GM12878 (cell line): ENCODE measurements at regions not wholly inside any gene's neighbourhood (a gene's known extent, or its start where the extent isn't known, plus 50 kb on each side); places are given as distances from the start of the nearest gene placed in this dataset.

Experiments used
- ATAC-seq: fragments of 200-7000 bp; cut with Tn5 transposase; 3 replicates; pipeline ENCODE4 v1.9.1; 2020; ENCODE audit warnings: mild to moderate bottlenecking, moderate library complexity
- BruUV-seq: library from RNA; stranded (reverse); fragments of 400-500 nt; replicated peaks from 2 replicates; lab custom pipeline; 2021; lab: Mats Ljungman, UMichigan
- CTCF ChIA-PET: fragments of 300-600 bp; sonication (Branson Sonifier 250); formaldehyde crosslinking; extraction: SDS; loops from one replicate; lab custom pipeline; 2021; ENCODE audit warnings: inconsistent platforms; lab: Yijun Ruan, JAX
- POLR2A ChIA-PET: fragments of 350-600 bp; formaldehyde crosslinking; extraction: SDS; loops from one replicate; lab custom pipeline; 2021; ENCODE audit warnings: inconsistent platforms; lab: Charles Lee
- RAD21 ChIA-PET: fragments of 300-600 bp; sonication (Branson Sonifier 250); formaldehyde crosslinking; loops from one replicate; lab custom pipeline; 2023; ENCODE audit warnings: antibody characterized with exemption; ENCODE audit not compliant: unreplicated experiment; lab: Charles Lee
- SMC1A ChIA-PET: fragments of 300-600 bp; sonication (Branson Sonifier 250); formaldehyde crosslinking; loops from one replicate; lab custom pipeline; 2023; ENCODE audit not compliant: unreplicated experiment, uncharacterized antibody; lab: Charles Lee
- DNase-seq: peaks from one replicate; pipeline ENCODE4 v3.0.0-alpha.2; 2011; ENCODE audit warnings: low read depth, low spot score
- FAIRE-seq: peaks from 3 replicates; lab custom pipeline; 2011; peaks lifted over from hg19 to GRCh38; lab: Jason Lieb, UNC
- H2AFZ ChIP-seq: 2 replicates; pipeline ENCODE4 v1.6.0; 2011; ENCODE audit warnings: low read depth, low read length, control low read depth; ENCODE audit not compliant: control insufficient read depth
- H3K27ac ChIP-seq: 2 replicates; pipeline ENCODE4 v1.5.1; 2011; ENCODE audit warnings: control low read depth; ENCODE audit not compliant: control insufficient read depth, insufficient read depth
- H3K27me3 ChIP-seq, 2 experiments: replicated peaks in 1 of 2; 2 replicates each; pipeline versions ENCODE4 v1.6.0 to v1.6.1; 2011; ENCODE audit warnings: low read length in 1 of 2; ENCODE audit not compliant: control insufficient read depth in 2 of 2, insufficient read depth in 2 of 2
- H3K36me3 ChIP-seq, 2 experiments: 2 replicates each; pipeline ENCODE4 v1.5.1; 2011; ENCODE audit warnings: low read length in 1 of 2; ENCODE audit not compliant: control insufficient read depth in 2 of 2, insufficient read depth in 2 of 2
- H3K4me1 ChIP-seq: 2 replicates; pipeline ENCODE4 v1.6.1; 2011; ENCODE audit warnings: mild to moderate bottlenecking, low read length, moderate library complexity, mixed read lengths; ENCODE audit not compliant: control insufficient read depth, insufficient read depth
- H3K4me2 ChIP-seq: 2 replicates; pipeline ENCODE4 v1.6.0; 2011; ENCODE audit warnings: control low read depth; ENCODE audit not compliant: control insufficient read depth, insufficient read depth
- H3K4me3 ChIP-seq: fragments of 200-600 bp; sonication (generic); 2 replicates; pipeline ENCODE4 v1.5.1; 2016
- H3K79me2 ChIP-seq: 2 replicates; pipeline ENCODE4 v1.6.0; 2011; ENCODE audit warnings: low read length; ENCODE audit not compliant: control insufficient read depth, insufficient read depth
- H3K9ac ChIP-seq: 2 replicates; pipeline ENCODE4 v1.8.0; 2011; ENCODE audit warnings: low read length, control low read depth, mixed read lengths; ENCODE audit not compliant: control insufficient read depth, insufficient read depth
- H3K9me3 ChIP-seq: replicated peaks from 3 replicates; pipeline ENCODE4 v1.5.1; 2011; ENCODE audit warnings: mild to moderate bottlenecking, low read length; ENCODE audit not compliant: control insufficient read depth, insufficient read depth
- H4K20me1 ChIP-seq: 2 replicates; pipeline ENCODE4 v1.6.0; 2011; ENCODE audit not compliant: control insufficient read depth, insufficient read depth
- ATF7 ChIP-seq: fragments of 450-650 bp; IDR thresholded peaks from 2 replicates; pipeline ENCODE4 v1.6.1; 2016; ENCODE audit warnings: low read depth, mild to moderate bottlenecking
- BCL3 ChIP-seq: IDR thresholded peaks from 2 replicates; pipeline ENCODE4 v1.6.1; 2011; ENCODE audit warnings: borderline replicate concordance, low read depth, mild to moderate bottlenecking, moderate library complexity, low read length; ENCODE audit not compliant: insufficient read depth, poor library complexity, severe bottlenecking
- EGR1 ChIP-seq, 2 experiments: IDR thresholded peaks; 1 replicate in 1 of 2; 2 replicates in 1 of 2; pipeline ENCODE4 v1.6.1; 2011 to 2012; ENCODE audit warnings: low read depth in 2 of 2, low read length in 2 of 2, borderline replicate concordance in 1 of 2, mild to moderate bottlenecking in 1 of 2, moderate library complexity in 1 of 2
- GABPA ChIP-seq: IDR thresholded peaks from 2 replicates; pipeline ENCODE4 v1.6.1; 2014; ENCODE audit warnings: antibody characterized with exemption, low read depth, mild to moderate bottlenecking, inconsistent platforms
- WGBS: methylation state at CpG from one replicate; pipeline ENCODE4 v1.1.6; 2016; ENCODE audit warnings: low lambda C conversion rate; ENCODE audit not compliant: insufficient replicate concordance, insufficient coverage; ENCODE audit errors: missing lambda C conversion rate; 5-methylcytosine and 5-hydroxymethylcytosine counted together
- in situ Hi-C: fragments of 300-500 bp; cut with MboI; formaldehyde crosslinking; loops from 9 replicates; pipeline ENCODE4 v1.14.3; 2018; ENCODE audit warnings: mixed read lengths
- intact Hi-C: fragments of 100-400 bp; cut with micrococcal nuclease; formaldehyde crosslinking; loops from one replicate; pipeline ENCODE4 v1.14.2; 2022; ENCODE audit not compliant: unreplicated experiment
- TF ChIP-seq, protein P1 (sequence below): fragments of 450-650 bp; IDR thresholded peaks from 2 replicates; pipeline ENCODE4 v1.6.1; 2016; ENCODE audit warnings: mild to moderate bottlenecking

DNA sequence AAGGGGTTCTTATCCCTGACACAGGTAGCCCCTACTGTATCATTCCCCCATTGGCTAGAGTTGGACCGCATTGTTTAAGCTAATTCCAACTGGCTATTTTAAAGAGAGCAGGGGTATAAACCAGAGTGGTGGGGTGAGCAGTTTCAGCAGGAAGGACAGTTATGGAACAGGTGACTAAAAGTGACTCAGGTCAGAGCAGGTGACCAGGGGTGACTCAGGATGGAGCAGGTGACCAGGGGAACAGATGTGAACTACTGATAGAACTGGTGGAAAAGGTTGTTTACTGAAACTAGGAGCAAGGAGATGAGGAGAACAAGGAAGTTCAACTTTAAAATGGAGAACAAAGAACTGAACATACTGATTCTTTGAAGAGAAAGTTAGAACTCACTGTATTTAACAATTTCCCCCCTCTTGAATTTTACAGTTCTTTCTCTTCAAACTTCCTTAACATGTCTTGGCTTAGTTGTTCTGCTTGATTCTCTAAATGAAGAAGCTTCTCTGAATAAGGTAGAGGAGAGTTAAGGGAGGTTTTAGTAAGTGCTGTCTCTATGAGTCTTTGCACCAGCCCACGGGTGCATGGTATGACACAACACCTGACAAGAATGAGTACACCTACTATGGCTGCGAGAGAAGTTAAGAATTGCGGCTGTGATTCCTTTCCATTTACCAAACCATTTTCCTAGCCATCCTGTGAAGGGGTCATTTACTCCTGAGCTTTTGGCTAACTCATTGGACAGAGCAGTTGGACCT lies 83.4 kb upstream of the WNT7A start (continued):
- TF ChIP-seq BCL3 (no peak), GABPA (no peak), EGR1 (IDR thresholded peaks at IDR 0.05; ENCODE audit: borderline replicate concordance in 1 of 2, low read depth in 2 of 2, low read length in 2 of 2) (no peak)

DNA sequence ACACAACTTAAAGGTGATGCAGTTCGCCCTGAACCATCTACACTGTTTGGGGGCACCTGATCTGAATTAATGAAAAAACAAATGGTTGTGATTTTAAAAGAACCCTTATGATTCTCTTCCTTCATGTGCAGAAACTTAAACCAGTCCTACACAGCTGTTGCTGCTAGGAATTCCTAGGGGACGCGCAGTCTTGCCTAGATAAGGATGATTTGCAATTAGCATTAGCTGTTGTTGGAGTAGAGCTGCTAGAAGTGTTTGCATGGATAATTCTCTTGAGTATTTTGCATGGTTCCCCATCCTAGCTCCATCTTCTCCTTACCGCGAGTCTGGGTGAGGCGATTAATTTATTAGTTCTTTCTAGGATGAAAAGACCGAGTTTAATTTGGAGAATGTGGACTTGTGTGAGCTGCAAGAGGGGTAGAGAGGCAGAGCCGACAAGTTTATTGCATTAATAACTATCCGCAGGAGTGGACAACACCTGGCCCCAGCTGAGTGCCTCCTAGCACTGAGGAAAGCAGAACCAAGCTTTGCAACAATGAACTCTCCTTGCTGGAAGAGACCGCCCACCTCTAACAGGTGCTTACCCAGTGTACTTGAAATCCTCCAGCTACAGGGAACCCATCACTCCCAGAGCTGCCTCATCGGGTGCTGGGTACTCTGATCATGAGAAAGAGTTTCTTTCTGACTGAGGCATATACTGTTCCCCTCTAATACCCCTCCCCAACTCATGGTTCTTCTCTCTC lies 75.0 kb upstream of the WNT7A start:
- Histone ChIP-seq H3K36me3 (no peaks in the 10 kb centered on the region), H3K79me2 (no peaks in the 10 kb centered on the region), H3K27ac (no peak overlapping the region), H3K9me3 (no peaks in the 10 kb centered on the region), H4K20me1 (no peaks in the 10 kb centered on the region), H3K4me1 (no peaks in the 10 kb centered on the region), H3K4me3 (no peak overlapping the region), H2AFZ (no peak overlapping the region), H3K27me3 (no peaks in the 10 kb centered on the region), H3K9ac (no peak overlapping the region), H3K4me2 (no peak overlapping the region)
- in situ Hi-C loops = no loop called here
- no peak for TF ChIP-seq ATF7
- TF ChIP-seq, protein P1, sequence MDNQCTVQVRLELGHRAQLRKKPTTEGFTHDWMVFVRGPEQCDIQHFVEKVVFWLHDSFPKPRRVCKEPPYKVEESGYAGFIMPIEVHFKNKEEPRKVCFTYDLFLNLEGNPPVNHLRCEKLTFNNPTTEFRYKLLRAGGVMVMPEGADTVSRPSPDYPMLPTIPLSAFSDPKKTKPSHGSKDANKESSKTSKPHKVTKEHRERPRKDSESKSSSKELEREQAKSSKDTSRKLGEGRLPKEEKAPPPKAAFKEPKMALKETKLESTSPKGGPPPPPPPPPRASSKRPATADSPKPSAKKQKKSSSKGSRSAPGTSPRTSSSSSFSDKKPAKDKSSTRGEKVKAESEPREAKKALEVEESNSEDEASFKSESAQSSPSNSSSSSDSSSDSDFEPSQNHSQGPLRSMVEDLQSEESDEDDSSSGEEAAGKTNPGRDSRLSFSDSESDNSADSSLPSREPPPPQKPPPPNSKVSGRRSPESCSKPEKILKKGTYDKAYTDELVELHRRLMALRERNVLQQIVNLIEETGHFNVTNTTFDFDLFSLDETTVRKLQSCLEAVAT = no peak
- no peak for FAIRE-seq
- intact Hi-C loops = no loop called here
- ChIA-PET POLR2A (no interaction called here), RAD21 (no interaction called here), CTCF (interaction anchor here (0.7 kb wide), 1 partner anchor 97 kb away, joined by 3 read pairs; no protein-coding TSS in a partner anchor), SMC1A (no interaction called here)
- no peak for ATAC-seq
- no TSS peak for BruUV-seq
- DNase-seq = no peak
- 73% methylated on average over 11 of the region's 11 CpGs for WGBS
